ENCODE measurements at regions not wholly inside any gene's neighbourhood (a gene's known extent, or its start where the extent isn't known, plus 50 kb on each side); places are given as distances from the start of the nearest gene placed in this dataset.

- TF ChIP-seq CTCF (IDR thresholded peaks at IDR 0.05), result no peak
- TF ChIP-seq EZH2 (IDR thresholded peaks at IDR 0.05; ENCODE audit: borderline replicate concordance, insufficient read depth, low read depth, low read length, poor library complexity, severe bottlenecking), result no peak
Measured at GRCh38 chr5:98419825-98420224, 353.6 kb upstream of the RGMB start.
